Neural progenitor cell (in vitro differentiated cells): ENCODE measurements at regions not wholly inside any gene's neighbourhood (a gene's known extent, or its start where the extent isn't known, plus 50 kb on each side); places are given as distances from the start of the nearest gene placed in this dataset.

Source experiments
- EZH2 ChIP-seq: fragments of 200-600 bp; sonication (generic); IDR thresholded peaks from 2 replicates; pipeline ENCODE4 v1.6.1; 2017; ENCODE audit warnings: antibody characterized with exemption, mild to moderate bottlenecking, moderate library complexity
- TF ChIP-seq, protein P1 (sequence below): fragments of 200-600 bp; sonication (generic); IDR thresholded peaks from 2 replicates; pipeline ENCODE4 v1.5.1; 2017; ENCODE audit warnings: antibody characterized with exemption, mild to moderate bottlenecking

DNA sequence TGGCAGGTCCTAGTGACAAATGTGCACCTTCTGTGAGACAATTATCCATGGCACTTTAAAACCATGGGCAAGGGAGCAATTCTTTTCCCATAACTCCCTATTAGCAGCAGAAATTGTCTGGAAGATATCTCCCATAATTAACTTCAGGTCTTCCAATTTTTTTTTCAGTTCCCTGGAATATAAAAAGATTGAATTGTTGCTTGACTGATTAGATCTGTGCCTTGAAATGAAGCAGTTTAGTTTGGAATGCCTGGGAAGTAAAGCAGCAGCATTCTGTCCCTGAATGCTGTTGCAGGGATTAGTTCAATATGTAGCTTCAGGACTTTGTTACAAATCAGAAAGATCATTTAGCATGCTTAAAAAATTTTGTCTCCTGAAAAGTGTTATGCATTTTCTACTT is 137.0 kb upstream of the GOLGA6L4 start:
- TF ChIP-seq, protein P1, sequence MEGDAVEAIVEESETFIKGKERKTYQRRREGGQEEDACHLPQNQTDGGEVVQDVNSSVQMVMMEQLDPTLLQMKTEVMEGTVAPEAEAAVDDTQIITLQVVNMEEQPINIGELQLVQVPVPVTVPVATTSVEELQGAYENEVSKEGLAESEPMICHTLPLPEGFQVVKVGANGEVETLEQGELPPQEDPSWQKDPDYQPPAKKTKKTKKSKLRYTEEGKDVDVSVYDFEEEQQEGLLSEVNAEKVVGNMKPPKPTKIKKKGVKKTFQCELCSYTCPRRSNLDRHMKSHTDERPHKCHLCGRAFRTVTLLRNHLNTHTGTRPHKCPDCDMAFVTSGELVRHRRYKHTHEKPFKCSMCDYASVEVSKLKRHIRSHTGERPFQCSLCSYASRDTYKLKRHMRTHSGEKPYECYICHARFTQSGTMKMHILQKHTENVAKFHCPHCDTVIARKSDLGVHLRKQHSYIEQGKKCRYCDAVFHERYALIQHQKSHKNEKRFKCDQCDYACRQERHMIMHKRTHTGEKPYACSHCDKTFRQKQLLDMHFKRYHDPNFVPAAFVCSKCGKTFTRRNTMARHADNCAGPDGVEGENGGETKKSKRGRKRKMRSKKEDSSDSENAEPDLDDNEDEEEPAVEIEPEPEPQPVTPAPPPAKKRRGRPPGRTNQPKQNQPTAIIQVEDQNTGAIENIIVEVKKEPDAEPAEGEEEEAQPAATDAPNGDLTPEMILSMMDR: no peak
- no peak for TF ChIP-seq EZH2
